Upper lobe of left lung (tissue), 6 donors: ENCODE measurements at regions not wholly inside any gene's neighbourhood (a gene's known extent, or its start where the extent isn't known, plus 50 kb on each side); places are given as distances from the start of the nearest gene placed in this dataset.

Experiments used
- ATAC-seq, 2 donors: fragments of 200-7000 bp; cut with Tn5 transposase; one replicate each; pipeline ENCODE4 v1.9.1; 2022; ENCODE audit warnings: mild to moderate bottlenecking in 2 of 2, moderate library complexity in 2 of 2; ENCODE audit not compliant: low FRiP score in 2 of 2
- DNase-seq, 2 donors: peaks; one replicate each; pipeline ENCODE4 v3.0.0-alpha.2; 2019 to 2020
- H3K27ac ChIP-seq, 4 donors: fragments of 200-600 bp; sonication (generic); one replicate each; pipeline ENCODE4 v1.5.1; 2016 to 2019
- H3K27me3 ChIP-seq, 4 donors: fragments of 200-600 bp; sonication (generic); one replicate each; pipeline ENCODE4 v1.5.1; 2017 to 2019
- H3K36me3 ChIP-seq, 4 donors: fragments of 200-600 bp; sonication (generic); one replicate each; pipeline ENCODE4 v1.5.1; 2016 to 2019
- H3K4me1 ChIP-seq, 4 donors: fragments of 200-600 bp; sonication (generic); one replicate each; pipeline ENCODE4 v1.5.1; 2018 to 2019
- H3K4me3 ChIP-seq, 4 donors: fragments of 200-600 bp; sonication (generic); one replicate each; pipeline ENCODE4 v1.5.1; 2017 to 2019; ENCODE audit warnings: mild to moderate bottlenecking in 2 of 4, moderate library complexity in 1 of 4
- H3K9me3 ChIP-seq, 4 donors: fragments of 200-600 bp; sonication (generic); one replicate each; pipeline ENCODE4 v1.5.1; 2018 to 2019
- CTCF ChIP-seq, 6 experiments: fragments of 450-650 bp in 4 of 6; fragments of 200-600 bp in 2 of 6; sonication (generic) in 2 of 6; IDR thresholded peaks; one replicate each; pipeline ENCODE4 v1.5.1; 2016 to 2019; ENCODE audit warnings: antibody characterized with exemption in 6 of 6
- EP300 ChIP-seq, 4 donors: sonication (generic); formaldehyde crosslinking; IDR thresholded peaks; one replicate each; pipeline ENCODE4 v1.5.1; 2017; ENCODE audit warnings: antibody characterized with exemption in 4 of 4, control low read depth in 2 of 4
- POLR2A ChIP-seq, 4 donors: fragments of 450-650 bp; IDR thresholded peaks; one replicate each; pipeline ENCODE4 v1.5.1; 2016 to 2017; ENCODE audit warnings: antibody characterized with exemption in 4 of 4, mild to moderate bottlenecking in 2 of 4
- POLR2AphosphoS5 ChIP-seq, 2 donors: sonication (generic); formaldehyde crosslinking; IDR thresholded peaks; one replicate each; pipeline ENCODE4 v1.5.1; 2017; ENCODE audit warnings: antibody characterized with exemption in 2 of 2
- WGBS, 2 donors: methylation state at CpG; one replicate each; pipeline ENCODE4 v1.1.5; 2017 to 2018; 5-methylcytosine and 5-hydroxymethylcytosine counted together
- donor health status: DM: no; HTN: no; CAD: no; lungs with moderate emphysema.
- donor health status: DM: no; HTN: yes; CAD: no; lungs with severe emphysema.

- H3K4me1 ChIP-seq = peaks cover 0 to 19% (median 9%) of the 10 kb centered on the region in 4 donors
- no peak overlapping the region for H3K27ac ChIP-seq
- no peaks in the 10 kb centered on the region for H3K9me3 ChIP-seq
- DNase-seq = peak; percentile 31 to 78
- 92 to 96% methylated on average over 30 of the region's 30 CpGs for WGBS, 2 donors
- H3K4me3 ChIP-seq = no peak overlapping the region
- no peak for ATAC-seq
- no peaks in the 10 kb centered on the region for H3K27me3 ChIP-seq
- H3K36me3 ChIP-seq = no peaks in the 10 kb centered on the region
- no peak for TF ChIP-seq POLR2A (IDR thresholded peaks at IDR 0.05)
- TF ChIP-seq EP300 (IDR thresholded peaks at IDR 0.05) = no peak
- TF ChIP-seq CTCF (IDR thresholded peaks at IDR 0.05) = no peak
- no peak for TF ChIP-seq POLR2AphosphoS5 (IDR thresholded peaks at IDR 0.05)
These were observed 55.9 kb upstream of the FAM174B start for GRCh38 chr15:92711457-92711831.

DNA sequence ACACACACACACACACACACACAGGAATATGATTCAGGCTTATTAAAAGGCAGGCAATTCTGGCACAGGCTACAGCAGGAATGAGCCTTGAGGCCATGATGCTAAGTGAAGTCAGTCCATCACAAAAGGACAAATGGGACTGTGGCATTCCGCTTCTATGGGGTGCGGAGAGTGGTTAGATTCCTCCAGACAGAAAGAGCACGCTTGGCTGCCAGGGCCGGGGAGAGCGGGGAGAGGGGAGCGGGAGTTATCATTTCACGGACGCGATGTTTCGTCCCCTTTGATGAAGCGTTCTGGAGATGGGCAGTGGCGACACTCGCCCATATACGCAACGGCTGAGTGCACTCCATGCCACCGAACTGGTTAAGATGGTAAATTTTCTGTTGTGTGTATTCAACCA lies 58.5 kb upstream of the FAM174B start:
- ATAC-seq = peak; percentile 35 to 70
- no peak for TF ChIP-seq POLR2AphosphoS5 (IDR thresholded peaks at IDR 0.05)
- DNase-seq = no peak
- Histone ChIP-seq H3K36me3 (no peaks in the 10 kb centered on the region), H3K4me3 (peak overlapping the region; percentile 49 to 70 (median 58)), H3K9me3 (no peaks in the 10 kb centered on the region), H3K4me1 (peaks cover 0 to 19% (median 9%) of the 10 kb centered on the region in 4 donors), H3K27ac (peak overlapping the region; percentile 58 to 82 (median 80)), H3K27me3 (no peaks in the 10 kb centered on the region)
- WGBS, 2 donors = 5 to 60% methylated on average over 1 to 16 of the region's 16 CpGs

- TF ChIP-seq POLR2A (IDR thresholded peaks at IDR 0.05) (peak in 2 of 4 donors; percentile 22 to 24), CTCF (IDR thresholded peaks at IDR 0.05) (peak; percentile 64 to 89 (median 75)), EP300 (IDR thresholded peaks at IDR 0.05) (no peak), POLR2AphosphoS5 (IDR thresholded peaks at IDR 0.05) (no peak)
- 1 to 3% methylated on average over 40 to 62 of the region's 62 CpGs for WGBS, 2 donors
- ATAC-seq = peak; percentile 94 to 97
- peak overlapping the region; percentile 49 to 70 (median 58) for H3K4me3 ChIP-seq
- peak overlapping the region; percentile 58 to 82 (median 80) for H3K27ac ChIP-seq
- DNase-seq = peak; percentile 74 to 92
- no peaks in the 10 kb centered on the region for H3K36me3 ChIP-seq
- peaks cover 0 to 19% (median 9%) of the 10 kb centered on the region in 4 donors for H3K4me1 ChIP-seq
- no peaks in the 10 kb centered on the region for H3K9me3 ChIP-seq
- no peaks in the 10 kb centered on the region for H3K27me3 ChIP-seq
These were observed 59.2 kb upstream of the FAM174B start for GRCh38 chr15:92714477-92715401.

DNA sequence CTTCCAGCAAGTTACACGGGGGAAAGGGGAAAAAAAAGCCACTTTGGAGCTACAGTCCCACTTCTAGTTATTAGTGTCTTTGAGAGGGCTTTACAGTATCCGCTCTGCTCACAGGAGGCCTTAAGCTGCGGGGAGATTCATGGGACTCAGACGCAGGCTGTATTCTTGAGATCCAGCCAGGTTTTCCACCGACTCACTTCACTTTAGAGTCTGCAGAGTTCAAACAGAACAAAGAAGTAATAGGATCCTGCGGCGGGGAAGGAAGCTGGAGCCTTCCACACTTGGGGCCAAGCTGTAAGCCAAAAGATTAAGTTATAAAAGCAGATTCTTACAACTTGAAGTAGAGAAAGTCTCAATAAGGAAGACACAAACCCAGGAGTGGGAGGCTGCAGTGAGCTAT lies 60.2 kb upstream of the FAM174B start:
- H3K27ac ChIP-seq = peak overlapping the region in 1 of 4 donors; percentile 4

More for the DNA sequence above, 60.2 kb upstream of the FAM174B start:
- peak in 1 of 2 donors; percentile 59 for DNase-seq
- Histone ChIP-seq H3K36me3 (no peaks in the 10 kb centered on the region), H3K27me3 (no peaks in the 10 kb centered on the region), H3K4me3 (no peak overlapping the region), H3K9me3 (no peaks in the 10 kb centered on the region), H3K4me1 (peaks cover 0 to 19% (median 9%) of the 10 kb centered on the region in 4 donors)
- no peak for ATAC-seq
- TF ChIP-seq CTCF (IDR thresholded peaks at IDR 0.05) (no peak), POLR2AphosphoS5 (IDR thresholded peaks at IDR 0.05) (no peak), EP300 (IDR thresholded peaks at IDR 0.05) (no peak), POLR2A (IDR thresholded peaks at IDR 0.05) (no peak)
- WGBS, 2 donors = 65 to 71% methylated on average over 7 of the region's 7 CpGs
